ENCODE measurements at regions not wholly inside any gene's neighbourhood (a gene's known extent, or its start where the extent isn't known, plus 50 kb on each side); places are given as distances from the start of the nearest gene placed in this dataset.

GRCh38 chr7:72467237-72467636, 55.1 kb upstream of the CALN1 start:
- H3K79me2 ChIP-seq (ENCODE audit: insufficient read depth, low read length) = no peaks in the 10 kb centered on the region
- TF ChIP-seq EZH2 (IDR thresholded peaks at IDR 0.05; ENCODE audit: borderline replicate concordance, low read length) = no peak
- TF ChIP-seq CTCF (IDR thresholded peaks at IDR 0.05; ENCODE audit: low read length) = no peak
- H3K4me3 ChIP-seq (ENCODE audit: low read depth, low read length, poor library complexity, severe bottlenecking) = no peak overlapping the region
- no peaks in the 10 kb centered on the region for H4K20me1 ChIP-seq (ENCODE audit: insufficient read depth, low read length)
- no peaks in the 10 kb centered on the region; the same call in 1 of the 2 replicates for H3K27me3 ChIP-seq (ENCODE audit: insufficient read depth, low read length)
- H3K9ac ChIP-seq (ENCODE audit: low read length) = no peak overlapping the region
- no peaks in the 10 kb centered on the region for H3K9me2 ChIP-seq (ENCODE audit: low read depth, low read length)
- no peak overlapping the region for H3K27ac ChIP-seq (ENCODE audit: low read depth, low read length, poor library complexity, severe bottlenecking)
- no peaks in the 10 kb centered on the region for H3F3A ChIP-seq (ENCODE audit: insufficient read depth, low read length)
- no peak overlapping the region for H2AFZ ChIP-seq (ENCODE audit: low read length)
- H3K9me3 ChIP-seq (ENCODE audit: low read length) = no peaks in the 10 kb centered on the region
- no peak overlapping the region for H3K4me2 ChIP-seq (ENCODE audit: low read length)
- no peaks in the 10 kb centered on the region for H3K4me1 ChIP-seq (ENCODE audit: insufficient read depth, low read length, severe bottlenecking)
- no peaks in the 10 kb centered on the region for H3K36me3 ChIP-seq (ENCODE audit: insufficient read depth, low read length)

GRCh38 chr7:72466797-72467196, 54.7 kb upstream of the CALN1 start:
- Histone ChIP-seq H3K9ac (ENCODE audit: low read length) (no peak overlapping the region), H3K27me3 (ENCODE audit: insufficient read depth, low read length) (no peaks in the 10 kb centered on the region; the same call in 1 of the 2 replicates), H2AFZ (ENCODE audit: low read length) (no peak overlapping the region), H3K36me3 (ENCODE audit: insufficient read depth, low read length) (no peaks in the 10 kb centered on the region), H3K9me3 (ENCODE audit: low read length) (no peaks in the 10 kb centered on the region), H3K9me2 (ENCODE audit: low read depth, low read length) (no peaks in the 10 kb centered on the region), H3K4me2 (ENCODE audit: low read length) (no peak overlapping the region), H3F3A (ENCODE audit: insufficient read depth, low read length) (no peaks in the 10 kb centered on the region), H4K20me1 (ENCODE audit: insufficient read depth, low read length) (no peaks in the 10 kb centered on the region), H3K4me1 (ENCODE audit: insufficient read depth, low read length, severe bottlenecking) (no peaks in the 10 kb centered on the region), H3K4me3 (ENCODE audit: low read depth, low read length, poor library complexity, severe bottlenecking) (no peak overlapping the region), H3K27ac (ENCODE audit: low read depth, low read length, poor library complexity, severe bottlenecking) (no peak overlapping the region), H3K79me2 (ENCODE audit: insufficient read depth, low read length) (no peaks in the 10 kb centered on the region)
- no peak for TF ChIP-seq EZH2 (IDR thresholded peaks at IDR 0.05; ENCODE audit: borderline replicate concordance, low read length)
- no peak for TF ChIP-seq CTCF (IDR thresholded peaks at IDR 0.05; ENCODE audit: low read length)

- H3K4me1 ChIP-seq (ENCODE audit: insufficient read depth, low read length, severe bottlenecking) = no peaks in the 10 kb centered on the region
- H3K4me2 ChIP-seq (ENCODE audit: low read length) = no peak overlapping the region
- no peaks in the 10 kb centered on the region for H3K9me3 ChIP-seq (ENCODE audit: low read length)
Measured at GRCh38 chr7:72465521-72465920, 53.4 kb upstream of the CALN1 start.

More at GRCh38 chr7:72465521-72465920, 53.4 kb upstream of the CALN1 start:
- Histone ChIP-seq H3K27me3 (ENCODE audit: insufficient read depth, low read length) (no peaks in the 10 kb centered on the region; the same call in 1 of the 2 replicates), H3K9ac (ENCODE audit: low read length) (no peak overlapping the region), H2AFZ (ENCODE audit: low read length) (no peak overlapping the region), H3K4me3 (ENCODE audit: low read depth, low read length, poor library complexity, severe bottlenecking) (no peak overlapping the region), H3K79me2 (ENCODE audit: insufficient read depth, low read length) (no peaks in the 10 kb centered on the region), H3K9me2 (ENCODE audit: low read depth, low read length) (no peaks in the 10 kb centered on the region), H3K36me3 (ENCODE audit: insufficient read depth, low read length) (no peaks in the 10 kb centered on the region), H3K27ac (ENCODE audit: low read depth, low read length, poor library complexity, severe bottlenecking) (no peak overlapping the region), H4K20me1 (ENCODE audit: insufficient read depth, low read length) (no peaks in the 10 kb centered on the region), H3F3A (ENCODE audit: insufficient read depth, low read length) (no peaks in the 10 kb centered on the region)
- TF ChIP-seq CTCF (IDR thresholded peaks at IDR 0.05; ENCODE audit: low read length) = no peak
- TF ChIP-seq EZH2 (IDR thresholded peaks at IDR 0.05; ENCODE audit: borderline replicate concordance, low read length) = no peak

Measured in OCI-LY1 (cell line).